Glutamatergic neuron (in vitro differentiated cells): ENCODE measurements at regions not wholly inside any gene's neighbourhood (a gene's known extent, or its start where the extent isn't known, plus 50 kb on each side); places are given as distances from the start of the nearest gene placed in this dataset.

Experiments
- DNase-seq: peaks from one replicate; pipeline ENCODE4 v3.0.0; 2022
- H3K27ac Mint-ChIP-seq: one replicate; pipeline ENCODE4 v1.8.0; 2020; ENCODE audit warnings: mild to moderate bottlenecking, mixed read lengths, inconsistent platforms; ENCODE audit not compliant: unreplicated experiment
- H3K27me3 Mint-ChIP-seq: one replicate; pipeline ENCODE4 v1.8.0; 2020; ENCODE audit warnings: mild to moderate bottlenecking, moderate library complexity, mixed read lengths, inconsistent platforms; ENCODE audit not compliant: unreplicated experiment
- H3K36me3 Mint-ChIP-seq: one replicate; pipeline ENCODE4 v1.8.0; 2020; ENCODE audit warnings: mild to moderate bottlenecking, mixed read lengths, inconsistent platforms; ENCODE audit not compliant: unreplicated experiment
- H3K4me1 Mint-ChIP-seq: one replicate; pipeline ENCODE4 v1.8.0; 2020; ENCODE audit warnings: mild to moderate bottlenecking, low read depth, mixed read lengths, inconsistent platforms; ENCODE audit not compliant: unreplicated experiment
- H3K4me3 Mint-ChIP-seq: one replicate; pipeline ENCODE4 v1.8.0; 2020; ENCODE audit warnings: mild to moderate bottlenecking, mixed read lengths, inconsistent platforms; ENCODE audit not compliant: unreplicated experiment
- H3K9me3 Mint-ChIP-seq: one replicate; pipeline ENCODE4 v1.8.0; 2020; ENCODE audit warnings: mild to moderate bottlenecking, moderate library complexity, mixed read lengths, inconsistent platforms; ENCODE audit not compliant: unreplicated experiment
- CTCF ChIP-seq: fragments of 200-600 bp; sonication (generic); IDR thresholded peaks from one replicate; pipeline ENCODE4 v1.5.0; 2021; ENCODE audit not compliant: partially characterized antibody, unreplicated experiment

GRCh38 chr6:79353226-79353625 lies 118.7 kb upstream of the HMGN3 start:
- DNase-seq, result no peak
- H3K4me3 Mint-ChIP-seq, result no peak overlapping the region
- no peak overlapping the region for H3K27ac Mint-ChIP-seq
- no peak for TF ChIP-seq CTCF
- H3K36me3 Mint-ChIP-seq, result no peaks in the 10 kb centered on the region
- H3K9me3 Mint-ChIP-seq, result no peaks in the 10 kb centered on the region
- H3K4me1 Mint-ChIP-seq, result no peaks in the 10 kb centered on the region
- H3K27me3 Mint-ChIP-seq, result no peaks in the 10 kb centered on the region

- no peak for DNase-seq
- no peak for TF ChIP-seq CTCF
Measured at GRCh38 chr6:79338493-79338892, 104.0 kb upstream of the HMGN3 start.

GRCh38 chr6:79335133-79335674 lies 100.7 kb upstream of the HMGN3 start:
- H3K36me3 Mint-ChIP-seq, result no peaks in the 10 kb centered on the region
- DNase-seq, result no peak
- no peak overlapping the region for H3K27ac Mint-ChIP-seq
- H3K4me1 Mint-ChIP-seq, result no peaks in the 10 kb centered on the region
- H3K4me3 Mint-ChIP-seq, result no peak overlapping the region
- H3K9me3 Mint-ChIP-seq, result no peaks in the 10 kb centered on the region
- no peak for TF ChIP-seq CTCF
- H3K27me3 Mint-ChIP-seq, result no peaks in the 10 kb centered on the region

More at GRCh38 chr6:79338493-79338892, 104.0 kb upstream of the HMGN3 start:
- H3K4me1 Mint-ChIP-seq, result peaks cover 2% of the 10 kb centered on the region
- no peak overlapping the region for H3K27ac Mint-ChIP-seq
- H3K9me3 Mint-ChIP-seq, result no peaks in the 10 kb centered on the region
- no peak overlapping the region for H3K4me3 Mint-ChIP-seq
- H3K27me3 Mint-ChIP-seq, result no peaks in the 10 kb centered on the region
- H3K36me3 Mint-ChIP-seq, result no peaks in the 10 kb centered on the region

GRCh38 chr6:79334674-79335073 lies 100.2 kb upstream of the HMGN3 start:
- H3K27me3 Mint-ChIP-seq, result no peaks in the 10 kb centered on the region
- DNase-seq, result no peak
- no peak overlapping the region for H3K27ac Mint-ChIP-seq
- no peak for TF ChIP-seq CTCF
- no peaks in the 10 kb centered on the region for H3K36me3 Mint-ChIP-seq
- H3K4me1 Mint-ChIP-seq, result no peaks in the 10 kb centered on the region
- no peaks in the 10 kb centered on the region for H3K9me3 Mint-ChIP-seq
- H3K4me3 Mint-ChIP-seq, result no peak overlapping the region

- H3K27me3 Mint-ChIP-seq, result no peaks in the 10 kb centered on the region
- H3K9me3 Mint-ChIP-seq, result no peaks in the 10 kb centered on the region
- TF ChIP-seq CTCF, result no peak
- peaks cover 11% of the 10 kb centered on the region for H3K36me3 Mint-ChIP-seq
- H3K27ac Mint-ChIP-seq, result no peak overlapping the region
- no peak overlapping the region for H3K4me3 Mint-ChIP-seq
- no peaks in the 10 kb centered on the region for H3K4me1 Mint-ChIP-seq
- DNase-seq, result no peak
Measured at GRCh38 chr6:79330704-79331103, 96.2 kb upstream of the HMGN3 start.
